ENCODE measurements at regions not wholly inside any gene's neighbourhood (a gene's known extent, or its start where the extent isn't known, plus 50 kb on each side); places are given as distances from the start of the nearest gene placed in this dataset.

- no peak for TF ChIP-seq CTCF (IDR thresholded peaks at IDR 0.05)
- TF ChIP-seq POLR2A (IDR thresholded peaks at IDR 0.05) = no peak
Measured at GRCh38 chrX:15160558-15161095, 109.3 kb downstream of the ASB9 start.
